HG03460 (cell line): ENCODE measurements at regions not wholly inside any gene's neighbourhood (a gene's known extent, or its start where the extent isn't known, plus 50 kb on each side); places are given as distances from the start of the nearest gene placed in this dataset.

ENCODE experiments used
- ATAC-seq: cut with Tn5 transposase; IDR thresholded peaks from one replicate; pipeline ENCODE4 v1.9.1; 2021; ENCODE audit not compliant: unreplicated experiment

DNA sequence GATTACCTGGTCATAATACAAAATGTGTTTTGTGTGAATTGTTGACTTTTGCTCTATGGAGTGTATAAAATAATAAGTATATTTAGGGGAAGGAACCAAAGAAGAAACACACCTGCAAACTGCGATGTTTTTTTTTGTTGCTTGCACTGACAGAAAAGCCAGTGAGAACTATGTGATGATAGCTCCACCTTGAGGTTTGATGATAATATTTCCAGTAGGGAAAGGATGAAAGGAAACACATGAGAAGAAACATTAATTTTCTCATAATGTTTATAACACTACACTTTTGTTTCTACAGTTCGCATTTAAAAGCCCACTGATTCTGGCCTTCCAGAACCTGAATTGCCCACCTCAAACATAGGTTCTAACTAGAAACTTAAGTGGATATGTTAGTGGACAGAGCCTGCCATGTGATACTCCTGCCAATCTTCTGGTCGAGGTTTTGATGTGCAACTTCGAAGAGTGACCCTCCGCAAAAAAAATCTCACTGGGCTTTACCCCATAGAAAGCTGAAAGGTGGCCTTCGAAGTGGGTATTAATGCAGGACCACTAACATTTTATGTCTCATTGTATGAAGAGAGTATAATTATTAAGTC, 476.4 kb upstream of the SPHKAP start:
- no peak for ATAC-seq

DNA sequence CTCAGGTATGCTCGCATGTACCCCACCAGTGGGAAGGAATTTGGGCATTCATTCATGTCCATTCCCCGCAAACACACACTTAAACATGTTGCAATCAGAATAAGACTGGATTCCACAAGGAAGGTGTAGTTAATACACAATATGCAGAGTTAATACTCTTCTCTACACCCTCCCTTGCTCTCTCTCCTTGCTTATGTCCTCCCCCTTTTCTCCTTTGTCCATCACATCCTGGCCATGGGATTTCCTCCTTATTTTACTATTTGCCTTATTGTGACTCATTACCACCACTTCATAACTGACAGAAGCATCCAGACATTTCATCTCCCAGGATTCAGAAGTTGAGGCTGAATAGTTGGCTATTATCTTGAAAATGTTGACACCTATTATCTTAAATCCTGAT, 473.8 kb upstream of the SPHKAP start:
- no peak for ATAC-seq

DNA sequence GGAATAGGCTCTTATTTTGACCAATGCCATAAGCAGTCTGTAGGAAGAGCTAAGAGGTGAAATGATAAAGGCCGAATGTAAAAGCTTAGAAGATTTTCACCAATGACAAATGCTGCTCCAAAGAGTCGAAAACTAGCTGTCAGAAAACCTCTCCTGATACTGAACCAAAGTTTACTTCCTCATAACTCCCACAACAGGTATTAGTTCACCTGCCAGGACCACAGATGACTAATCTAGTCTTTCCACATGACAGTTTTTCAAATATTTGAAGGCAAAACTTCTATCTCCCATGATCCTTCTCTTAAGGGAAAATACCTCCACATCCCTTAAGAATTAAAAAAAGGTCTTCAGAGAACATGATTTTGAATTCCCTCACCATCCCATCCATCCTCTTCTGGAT, 473.2 kb upstream of the SPHKAP start:
- ATAC-seq = no peak

DNA sequence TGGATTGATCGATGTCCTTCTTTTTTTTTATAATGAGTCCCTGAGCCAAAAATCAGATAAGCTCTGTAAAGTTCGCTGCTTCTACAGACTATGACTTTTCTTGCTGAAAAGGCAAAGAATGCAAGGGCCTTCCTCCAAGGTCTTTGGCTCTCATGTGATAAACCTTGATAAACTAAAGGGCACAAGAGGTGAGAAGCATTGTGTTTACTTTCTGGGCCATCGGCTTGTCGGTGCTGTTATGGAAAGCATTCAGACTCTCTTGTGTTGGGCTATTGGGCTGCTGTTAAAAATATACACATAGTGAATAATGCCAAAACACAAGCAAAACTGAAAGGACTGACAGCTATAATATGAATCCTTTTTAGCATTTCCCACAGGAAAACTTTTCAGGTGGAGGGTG, 472.4 kb upstream of the SPHKAP start:
- no peak for ATAC-seq

DNA sequence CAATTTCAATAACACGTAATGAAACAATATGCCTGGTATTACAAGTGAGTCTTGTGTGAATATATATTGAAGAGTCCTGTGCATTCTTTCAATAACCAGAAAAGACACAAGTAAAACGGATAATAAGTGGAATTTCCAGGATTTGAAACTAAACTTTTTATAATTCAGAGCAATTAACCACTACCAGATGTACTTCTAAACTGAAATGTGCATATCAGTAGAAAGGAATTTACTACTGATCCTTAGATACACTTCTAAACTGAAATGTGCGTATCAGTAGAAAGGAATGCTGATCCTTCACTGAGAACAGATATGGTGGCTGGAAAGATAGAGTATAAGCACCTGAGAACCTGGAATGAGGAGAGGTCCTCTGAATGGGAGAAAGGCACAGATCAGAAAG, 470.9 kb upstream of the SPHKAP start:
- no peak for ATAC-seq

DNA sequence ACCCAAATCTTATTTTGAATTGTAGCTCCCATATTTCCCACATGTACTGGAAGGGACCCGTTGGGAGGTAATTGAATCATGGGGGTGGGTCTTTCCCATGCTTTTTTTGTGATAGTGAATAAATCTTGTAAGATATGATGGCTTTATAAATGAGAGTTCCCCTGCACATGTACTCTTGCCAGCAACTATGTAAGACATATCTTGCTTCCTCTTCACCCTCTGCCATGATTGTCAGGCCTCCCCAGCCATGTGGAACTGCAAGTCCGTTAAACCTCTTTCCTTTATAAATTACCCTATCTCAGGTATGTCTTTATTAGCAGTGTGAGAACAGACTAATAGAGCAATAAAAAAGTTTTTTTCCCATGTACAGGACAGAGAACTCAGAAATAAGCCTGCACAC, 468.4 kb upstream of the SPHKAP start:
- ATAC-seq = no peak

DNA sequence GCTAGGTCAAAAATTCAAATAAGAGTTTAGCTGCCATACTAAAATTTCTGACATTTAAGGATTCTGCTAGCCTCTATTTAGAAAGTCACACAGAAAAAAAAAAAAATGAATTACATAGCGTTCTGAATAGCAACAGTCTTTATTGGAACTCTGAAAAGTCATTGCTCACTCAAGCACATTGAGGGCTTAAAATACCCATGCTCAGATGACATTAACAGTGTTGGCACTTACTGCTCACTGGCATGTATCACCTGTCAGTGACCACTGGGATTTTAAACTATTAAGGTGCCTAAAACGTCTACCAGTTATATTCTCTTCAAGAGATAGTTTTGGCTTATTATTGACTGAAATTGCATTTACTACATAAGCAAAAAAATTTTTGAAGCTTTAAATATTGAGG, 468.0 kb upstream of the SPHKAP start:
- ATAC-seq = no peak

DNA sequence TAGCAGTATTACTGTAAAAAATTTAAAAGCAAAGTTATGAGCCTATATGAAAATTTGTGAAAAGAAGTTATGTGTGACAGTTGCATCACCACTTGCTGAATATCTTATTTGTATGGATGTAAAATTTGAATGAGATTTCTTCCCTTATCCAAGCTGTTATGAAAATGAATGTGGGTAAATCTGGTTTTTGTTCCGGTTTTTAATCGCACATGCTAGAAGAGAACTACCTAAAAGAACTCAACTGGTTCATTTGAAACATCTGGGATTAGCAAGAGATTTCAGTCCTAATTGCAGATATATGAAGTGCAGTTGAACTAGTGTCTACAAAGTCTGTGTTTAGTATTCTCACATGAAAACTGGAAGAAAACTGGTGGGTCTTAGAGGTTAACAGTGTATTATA, 467.1 kb upstream of the SPHKAP start:
- no peak for ATAC-seq

DNA sequence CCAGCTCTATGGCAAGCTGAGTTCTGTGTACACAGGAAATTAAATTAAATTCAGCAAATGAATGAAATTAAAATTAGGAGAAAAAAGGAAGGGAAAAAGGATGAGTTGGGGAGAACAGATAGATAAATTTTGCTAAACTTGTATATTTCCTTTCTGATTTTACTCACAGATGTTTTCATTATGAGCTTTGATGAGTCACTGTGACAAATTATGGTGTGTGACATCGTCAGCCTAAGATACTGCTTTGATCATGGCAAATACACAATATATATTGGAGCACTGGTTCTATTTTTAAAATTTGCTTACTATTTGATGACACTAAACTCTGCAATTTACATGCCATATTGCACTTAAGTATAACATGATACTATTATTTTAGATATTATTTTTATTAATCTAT, 464.6 kb upstream of the SPHKAP start:
- no peak for ATAC-seq

DNA sequence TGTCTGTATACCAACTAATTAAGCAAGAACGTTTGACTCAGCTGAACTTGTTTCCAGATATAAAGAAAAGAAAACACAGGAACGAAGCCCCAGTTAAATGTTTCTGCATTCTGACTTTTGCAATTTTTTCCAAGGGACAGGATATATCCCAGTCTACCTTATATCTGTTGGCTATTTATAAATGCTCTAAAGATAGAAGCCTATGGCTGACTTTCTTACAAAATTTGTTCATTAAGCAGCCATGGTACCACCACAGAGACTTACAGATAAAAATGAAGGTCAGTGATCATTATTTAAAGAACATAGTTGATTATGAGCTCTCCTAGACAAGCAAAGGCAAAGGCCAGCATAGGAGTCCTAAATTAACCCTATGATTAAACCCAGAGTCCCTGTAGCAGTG, 462.7 kb upstream of the SPHKAP start:
- ATAC-seq = no peak

DNA sequence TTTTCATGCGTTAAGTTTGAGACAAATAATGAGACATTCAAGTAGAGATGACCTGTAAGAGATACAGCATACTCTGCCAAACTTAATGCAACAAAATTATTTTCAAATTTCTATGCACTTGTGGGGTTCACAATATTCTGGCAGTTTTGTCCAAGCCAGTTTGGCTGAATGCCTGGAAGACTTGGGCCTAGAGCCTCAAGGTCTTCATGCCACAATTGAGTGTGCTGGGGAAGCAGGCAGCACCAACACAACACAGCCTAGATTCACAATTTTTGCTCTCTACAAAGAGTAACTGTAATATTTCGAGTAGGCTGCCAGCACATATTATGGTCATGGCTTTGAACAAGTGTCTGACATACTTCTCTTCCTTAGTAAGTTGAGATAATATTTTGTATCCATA, 461.4 kb upstream of the SPHKAP start:
- no peak for ATAC-seq

DNA sequence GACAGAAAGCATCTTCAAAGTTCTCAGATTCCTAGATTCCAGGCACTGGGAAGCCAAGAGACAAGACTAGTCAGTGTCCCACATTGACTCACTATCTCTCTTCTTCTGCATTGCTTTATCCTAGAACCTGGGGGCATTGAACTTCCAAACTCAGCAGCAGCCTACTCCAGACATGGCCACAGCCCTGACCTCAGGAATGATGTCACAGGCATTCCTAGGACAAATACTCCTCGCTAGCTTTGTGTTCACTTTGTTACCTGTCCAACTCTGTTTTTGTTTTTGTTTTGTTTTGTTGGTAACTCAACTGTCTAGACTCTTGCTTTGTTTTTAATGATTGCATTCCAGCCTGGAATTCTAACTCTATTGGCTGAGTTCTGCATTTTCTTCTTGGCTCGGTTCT, 449.3 kb upstream of the SPHKAP start:
- ATAC-seq = no peak

DNA sequence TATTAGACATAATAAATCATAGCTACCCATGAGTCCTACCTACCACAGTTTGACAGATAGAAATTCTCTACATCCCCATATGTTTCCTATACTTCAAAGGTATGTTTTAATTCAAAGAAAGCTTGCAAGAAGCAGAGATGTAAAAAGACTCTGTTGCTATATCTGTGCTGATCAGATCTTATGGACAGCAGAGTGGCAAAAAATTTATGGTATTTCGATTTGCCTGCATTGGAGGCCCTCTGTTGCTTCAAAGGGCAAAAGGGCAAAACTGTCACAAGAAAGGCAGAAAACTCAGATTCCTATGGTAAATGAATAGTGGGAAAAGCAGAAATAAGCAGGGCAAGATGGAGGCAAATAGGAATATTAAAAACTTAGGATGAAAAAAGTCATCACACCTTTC, 447.8 kb upstream of the SPHKAP start:
- no peak for ATAC-seq

DNA sequence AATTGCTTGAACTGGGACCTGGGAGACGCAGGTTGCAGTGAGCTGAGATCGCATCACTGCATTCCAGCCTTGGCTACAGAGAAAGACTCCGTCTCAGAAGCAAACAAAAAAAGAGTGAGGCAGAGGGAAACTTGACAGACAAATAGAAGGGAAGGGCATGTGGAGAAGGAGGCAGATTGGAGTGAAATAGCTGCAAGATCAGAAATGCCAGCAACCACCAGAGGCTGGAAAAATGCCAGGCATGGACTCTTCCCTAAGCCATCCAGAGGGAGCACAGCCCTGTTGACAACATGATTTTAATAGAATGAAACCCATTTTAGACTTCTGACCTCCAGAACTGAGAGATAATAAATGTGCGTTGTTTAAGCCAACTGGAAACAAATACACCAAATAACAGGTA, 447.2 kb upstream of the SPHKAP start:
- no peak for ATAC-seq

DNA sequence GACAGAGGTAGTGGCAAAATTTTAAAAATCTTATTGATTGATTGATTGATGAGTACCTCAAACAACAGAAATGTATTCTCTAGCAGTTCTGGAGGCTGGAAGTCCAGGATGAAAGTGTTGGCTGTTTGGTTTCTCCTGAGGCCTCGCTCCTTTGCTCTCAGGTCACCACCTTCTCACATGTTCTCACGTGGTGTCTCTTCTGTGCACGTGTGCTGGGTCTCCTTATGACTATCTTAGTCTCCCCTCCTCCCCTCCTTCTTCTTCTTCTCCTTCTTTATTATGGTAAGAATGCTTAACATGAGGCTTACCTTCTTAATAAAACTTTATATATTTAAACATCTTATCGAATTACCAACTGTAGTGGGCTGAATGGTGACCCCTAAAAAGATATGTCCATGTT, 446.0 kb upstream of the SPHKAP start:
- no peak for ATAC-seq

DNA sequence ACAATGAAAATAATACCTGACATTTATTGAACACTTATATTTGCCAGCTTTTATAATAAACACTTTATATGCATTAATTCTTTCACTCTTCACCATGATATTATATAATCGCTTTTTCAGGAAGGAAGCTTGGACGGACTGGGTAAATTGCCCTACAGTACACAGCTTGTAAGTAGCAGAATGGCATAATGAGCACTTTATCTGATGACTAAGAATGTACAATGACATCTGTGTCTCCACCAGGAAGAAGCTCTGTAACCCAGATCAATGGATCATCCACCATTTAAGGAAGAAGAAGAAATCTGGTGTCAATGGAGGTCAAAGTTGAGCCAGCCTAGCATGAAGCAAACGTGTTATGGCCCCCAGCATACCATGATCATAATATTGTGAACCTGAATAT, 444.0 kb upstream of the SPHKAP start:
- ATAC-seq = no peak

DNA sequence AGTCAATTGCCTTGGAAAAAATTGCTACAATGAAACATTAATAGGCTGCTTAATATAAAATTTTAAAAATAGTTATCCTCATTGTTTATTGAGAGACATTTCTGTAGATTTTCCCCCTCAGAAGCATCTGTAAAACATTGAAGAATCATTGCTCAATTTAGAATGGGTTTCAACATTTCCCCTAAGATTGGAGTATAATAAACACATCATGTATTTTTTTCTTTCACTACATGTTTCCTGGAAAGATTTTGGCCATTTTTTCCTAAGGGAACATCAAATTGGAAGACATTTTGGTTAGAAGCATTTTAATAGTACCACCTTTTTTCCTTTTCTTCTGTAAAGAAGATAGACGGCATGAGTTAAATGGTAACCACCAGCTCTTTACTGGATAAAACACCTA, 443.2 kb upstream of the SPHKAP start:
- ATAC-seq = no peak

DNA sequence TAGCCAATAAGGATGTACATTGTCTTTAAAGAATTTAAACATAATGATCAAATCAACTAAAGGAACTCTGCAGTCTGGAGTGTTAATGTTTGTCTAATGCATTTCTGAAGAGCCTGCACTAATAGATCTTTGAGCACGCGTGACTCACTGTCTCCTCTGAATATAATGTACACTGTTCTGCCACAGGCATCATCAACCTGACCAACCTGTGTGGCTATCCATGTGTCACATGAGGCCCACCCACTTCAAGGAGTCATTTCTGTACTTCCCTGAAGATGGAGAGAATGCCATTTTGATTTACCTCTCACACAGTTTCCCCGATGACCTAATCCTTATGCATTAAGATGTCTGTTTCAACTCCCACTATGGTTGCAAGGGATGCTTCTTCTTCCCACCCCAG, 434.0 kb upstream of the SPHKAP start:
- ATAC-seq = no peak

DNA sequence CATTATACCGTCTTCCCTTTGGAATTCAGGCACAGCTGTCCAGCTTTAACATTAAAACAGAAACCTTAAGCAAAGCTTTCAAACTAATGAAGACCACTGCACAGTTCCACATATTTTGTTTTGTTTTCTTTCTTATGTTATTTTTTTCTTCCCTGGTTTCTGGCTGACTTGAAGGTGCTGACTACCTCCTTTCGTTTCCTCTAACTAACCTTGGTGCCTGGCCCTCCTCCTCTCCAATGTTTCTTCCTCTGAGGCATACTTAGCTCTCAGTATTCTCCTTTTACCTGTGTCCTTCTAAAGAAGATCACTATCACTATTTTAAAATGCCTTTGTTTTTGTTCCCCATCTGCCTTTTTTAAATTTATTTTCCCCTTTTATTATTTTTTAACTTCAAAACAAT, 433.3 kb upstream of the SPHKAP start:
- no peak for ATAC-seq

DNA sequence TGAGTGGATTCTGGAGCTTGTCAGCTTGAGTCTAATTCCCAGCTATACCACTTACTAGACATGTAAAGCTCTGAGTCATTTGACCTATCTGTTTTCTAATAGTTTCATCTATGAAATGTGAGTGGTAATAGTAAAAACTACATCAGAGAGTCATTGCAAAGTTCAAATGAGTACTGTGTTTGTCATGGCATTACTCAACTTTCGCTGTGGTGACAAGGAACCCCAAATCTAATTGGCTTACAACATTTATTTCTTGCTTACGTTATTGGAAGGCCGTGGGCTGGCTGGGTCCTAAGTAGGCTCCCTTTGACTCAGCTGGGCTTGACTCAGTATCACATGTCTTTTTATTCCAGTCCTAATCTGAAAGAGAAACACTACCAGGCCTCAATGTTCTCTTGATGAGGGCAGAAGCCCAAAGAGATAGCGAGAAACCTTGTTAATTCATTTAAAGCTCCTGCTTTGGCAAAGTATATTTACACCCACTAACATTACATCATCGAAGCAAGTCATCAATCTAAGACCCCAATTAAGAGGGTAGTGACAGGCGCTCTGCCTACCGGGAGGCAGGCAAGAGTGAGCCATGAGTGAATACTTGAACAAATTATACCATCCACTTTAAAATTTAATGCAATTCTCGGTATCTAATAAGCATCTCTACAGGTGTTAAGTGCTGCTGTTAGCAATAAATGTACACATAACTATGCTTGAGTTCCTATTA, 431.8 kb upstream of the SPHKAP start:
- ATAC-seq = no peak

DNA sequence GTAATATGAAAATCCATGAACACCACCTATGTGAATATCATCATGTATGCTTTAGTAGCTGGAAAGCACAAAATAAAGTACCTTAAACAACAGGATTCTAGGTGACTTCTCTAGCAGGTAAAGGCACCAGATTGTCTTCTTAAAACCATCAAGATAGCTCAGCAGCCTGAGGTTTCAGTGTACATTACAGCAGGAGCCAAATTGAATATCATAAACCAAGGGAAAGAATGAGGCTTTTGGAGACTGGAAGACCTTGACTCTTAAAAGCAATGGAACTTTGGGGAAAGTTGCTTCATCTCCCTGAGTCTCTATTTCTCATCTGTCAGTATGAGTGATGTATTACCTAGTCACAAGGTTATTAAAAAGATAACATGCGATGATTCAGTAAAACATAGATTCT, 429.7 kb upstream of the SPHKAP start:
- ATAC-seq = no peak

DNA sequence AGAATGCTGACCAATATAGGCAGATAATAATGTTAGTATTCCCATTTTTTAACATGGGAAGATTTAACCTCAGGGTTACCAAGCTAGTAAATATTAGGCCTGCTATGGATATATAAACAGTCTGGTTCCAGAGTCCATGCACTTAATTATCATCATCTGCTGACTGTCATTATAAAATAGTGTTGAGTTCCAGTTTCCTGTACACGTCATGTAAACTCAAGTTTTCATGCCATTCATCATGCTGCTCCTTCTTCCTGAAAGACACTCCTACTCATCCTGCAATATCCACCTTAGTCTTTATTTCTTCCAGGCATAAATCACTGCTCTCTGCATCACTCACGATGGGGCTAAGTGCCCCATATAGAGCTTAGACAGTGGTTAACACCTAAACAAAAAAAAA, 420.8 kb upstream of the SPHKAP start:
- no peak for ATAC-seq

DNA sequence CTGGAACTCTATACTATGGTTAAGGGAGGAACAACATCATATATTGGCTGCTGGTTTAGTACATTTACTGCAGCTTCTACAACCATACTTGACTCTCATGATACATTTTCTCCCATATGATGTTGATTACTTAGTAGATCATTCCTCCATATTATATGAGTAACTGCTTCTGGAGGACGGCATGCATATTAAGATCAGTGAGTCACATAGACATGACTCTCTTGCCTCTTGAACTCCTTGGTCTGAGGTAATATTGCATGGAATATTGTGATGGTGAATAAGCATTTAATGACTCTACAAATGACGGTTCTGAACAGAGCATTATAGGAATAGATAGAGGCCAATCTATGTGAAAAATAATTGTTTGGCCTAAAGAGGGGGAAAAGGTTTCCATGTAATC, 418.8 kb upstream of the SPHKAP start:
- ATAC-seq = no peak
